ENCODE measurements at regions not wholly inside any gene's neighbourhood (a gene's known extent, or its start where the extent isn't known, plus 50 kb on each side); places are given as distances from the start of the nearest gene placed in this dataset.

- no peak for TF ChIP-seq POLR2AphosphoS5 (IDR thresholded peaks at IDR 0.05)
- TF ChIP-seq CTCF (IDR thresholded peaks at IDR 0.05): no peak
- no peak for TF ChIP-seq EP300 (IDR thresholded peaks at IDR 0.05)
Measured at GRCh38 chr6:122337645-122338044, 61.8 kb upstream of the HSF2 start.

Data from suprapubic skin (tissue), 4 donors.